ENCODE measurements at regions not wholly inside any gene's neighbourhood (a gene's known extent, or its start where the extent isn't known, plus 50 kb on each side); places are given as distances from the start of the nearest gene placed in this dataset.

- Histone ChIP-seq H4K8ac (ENCODE audit: extremely low read depth, insufficient read depth, low read length) (no peak overlapping the region), H2BK5ac (ENCODE audit: low read depth, low read length) (no peak overlapping the region), H3K4me1 (replicated peaks in 1 of 4; ENCODE audit: control insufficient read depth in 3 of 4, insufficient read depth in 4 of 4, low read length in 3 of 4) (no peaks in the 10 kb centered on the region), H2BK20ac (ENCODE audit: low read length) (no peak overlapping the region), H2AK5ac (ENCODE audit: low read depth, low read length) (no peak overlapping the region), H3K79me1 (ENCODE audit: low read depth, low read length) (no peaks in the 10 kb centered on the region), H3K36me3 (ENCODE audit: control insufficient read depth in 2 of 4, insufficient read depth in 4 of 4, low read length in 3 of 4) (no peaks in the 10 kb centered on the region), H4K5ac (ENCODE audit: insufficient read length, low read depth, low read length) (no peak overlapping the region), H3K56ac (replicated peaks; ENCODE audit: insufficient read length, low read depth, low read length) (no peak overlapping the region), H2BK12ac (ENCODE audit: low read depth, low read length) (no peak overlapping the region), H4K20me1 (replicated peaks in 1 of 2; ENCODE audit: control insufficient read depth in 1 of 2, insufficient read depth in 2 of 2, low read length in 2 of 2) (no peaks in the 10 kb centered on the region), H4K91ac (replicated peaks; ENCODE audit: insufficient read length, low read length) (no peak overlapping the region), H3K27ac (ENCODE audit: low read depth, low read length) (no peak overlapping the region), H3K4me3 (ENCODE audit: extremely low read depth in 1 of 4, insufficient read depth in 2 of 4, low read depth in 3 of 4, low read length in 4 of 4) (no peak overlapping the region), H2BK120ac (replicated peaks; ENCODE audit: low read depth, low read length) (no peak overlapping the region), H2AFZ (ENCODE audit: low read length) (no peak overlapping the region), H3K9ac (replicated peaks in 1 of 4; ENCODE audit: extremely low read depth in 1 of 4, low read depth in 3 of 4, low read length in 3 of 4) (no peak overlapping the region), H3K23me2 (ENCODE audit: low read depth, low read length) (no peaks in the 10 kb centered on the region), H3K18ac (ENCODE audit: extremely low read depth, low read length) (no peak overlapping the region), H3K4me2 (ENCODE audit: insufficient read depth in 1 of 2, low read depth in 2 of 2, low read length in 2 of 2) (no peak overlapping the region), H3K27me3 (replicated peaks in 1 of 4; ENCODE audit: control insufficient read depth in 3 of 4, extremely low read depth in 1 of 4, insufficient read depth in 3 of 4, low read length in 3 of 4) (no peaks in the 10 kb centered on the region), H3K23ac (ENCODE audit: insufficient read length) (no peak overlapping the region), H3K79me2 (ENCODE audit: control insufficient read depth in 1 of 2, insufficient read depth in 2 of 2, low read length in 2 of 2) (no peaks in the 10 kb centered on the region), H3K9me3 (ENCODE audit: insufficient read depth in 2 of 2, low read depth in 1 of 2, low read length in 1 of 2) (no peaks in the 10 kb centered on the region), H2BK15ac (ENCODE audit: low read length) (no peak overlapping the region), H3K14ac (ENCODE audit: insufficient read length) (no peak overlapping the region), H3K4ac (replicated peaks; ENCODE audit: insufficient read length, low read depth, low read length) (no peak overlapping the region)
- WGBS, 2 experiments (ENCODE audit: extremely low coverage in 1 of 2, insufficient coverage in 1 of 2, insufficient read length in 1 of 2, insufficient replicate concordance in 2 of 2, low coverage in 1 of 2, low lambda C conversion rate in 2 of 2, missing lambda C conversion rate in 1 of 2) = 88% methylated on average over 4 of the region's 4 CpGs; no CpG with 5 or more reads in 1 of the 2 experiments
- no peak for FAIRE-seq
- ChIA-PET POLR2A (ENCODE audit: partially characterized antibody) (no interaction called here), CTCF (ENCODE audit: partially characterized antibody) (no interaction called here)
- no peak for DNase-seq (ENCODE audit: low read depth in 1 of 2, low spot score in 2 of 2)
- no peak for TF ChIP-seq KDM1A (IDR thresholded peaks at IDR 0.05; ENCODE audit: borderline replicate concordance, low read length)
- TF ChIP-seq POLR2AphosphoS5 (IDR thresholded peaks at IDR 0.05; ENCODE audit: low read depth, low read length) = no peak
- no peak for TF ChIP-seq RNF2 (IDR thresholded peaks at IDR 0.05; ENCODE audit: borderline replicate concordance, low read depth, low read length, missing control alignments, poor library complexity, severe bottlenecking)
- TF ChIP-seq CBX8 (IDR thresholded peaks at IDR 0.05; ENCODE audit: borderline replicate concordance, low read depth, low read length) = no peak
Observed at GRCh38 chr1:80410233-80410632, 1390.5 kb upstream of the ADGRL2 start.

Data from H1 (cell line).